WERI-Rb-1 (cell line): ENCODE measurements at regions not wholly inside any gene's neighbourhood (a gene's known extent, or its start where the extent isn't known, plus 50 kb on each side); places are given as distances from the start of the nearest gene placed in this dataset.

Experiments
- DNase-seq: peaks from one replicate; pipeline ENCODE4 v3.0.0-alpha.2; 2020
- H3K27ac ChIP-seq: fragments of 250-450 bp; sonication (Bioruptor Pico); 2 replicates; pipeline ENCODE4 v1.5.1; 2020; ENCODE audit warnings: mild to moderate bottlenecking, moderate library complexity
- H3K27me3 ChIP-seq: fragments of 250-450 bp; sonication (Bioruptor Pico); 2 replicates; pipeline ENCODE4 v1.5.1; 2021; ENCODE audit warnings: mild to moderate bottlenecking, low read depth, moderate library complexity; ENCODE audit not compliant: insufficient read depth, severe bottlenecking
- H3K36me3 ChIP-seq: fragments of 250-450 bp; sonication (Bioruptor Pico); 2 replicates; pipeline ENCODE4 v1.5.1; 2020; ENCODE audit warnings: mild to moderate bottlenecking, moderate library complexity
- H3K4me3 ChIP-seq: 2 replicates; pipeline ENCODE4 v1.5.1; 2011; ENCODE audit warnings: low read depth, mild to moderate bottlenecking, control low read depth, low read length
- H3K9me3 ChIP-seq: fragments of 250-450 bp; sonication (Bioruptor Pico); 2 replicates; pipeline ENCODE4 v1.5.1; 2021; ENCODE audit warnings: mild to moderate bottlenecking, moderate library complexity; ENCODE audit not compliant: severe bottlenecking
- CTCF ChIP-seq: IDR thresholded peaks from 2 replicates; pipeline ENCODE4 v1.5.1; 2011; ENCODE audit warnings: low read depth, mild to moderate bottlenecking, control low read depth, inconsistent platforms, low read length

- H3K9me3 ChIP-seq, result peaks cover 3% of the 10 kb centered on the region
- peak; percentile 65 for TF ChIP-seq CTCF
- peaks cover 97% of the 10 kb centered on the region for H3K27me3 ChIP-seq
- H3K27ac ChIP-seq, result no peak overlapping the region
- no peak overlapping the region for H3K4me3 ChIP-seq
- DNase-seq, result peak; percentile 31
- no peaks in the 10 kb centered on the region for H3K36me3 ChIP-seq
These were observed 101.9 kb downstream of the FOXI3 start for GRCh38 chr2:88350331-88351248.

- Histone ChIP-seq H3K9me3 (peaks cover 3% of the 10 kb centered on the region), H3K27ac (no peak overlapping the region)
- TF ChIP-seq CTCF, result no peak
These were observed 106.7 kb downstream of the FOXI3 start for GRCh38 chr2:88345842-88346241.

GRCh38 chr2:88342749-88343148, 109.7 kb downstream of the FOXI3 start:
- no peak overlapping the region for H3K27ac ChIP-seq

More at GRCh38 chr2:88345842-88346241, 106.7 kb downstream of the FOXI3 start:
- Histone ChIP-seq H3K27me3 (peaks cover 61% of the 10 kb centered on the region), H3K4me3 (no peak overlapping the region), H3K36me3 (no peaks in the 10 kb centered on the region)
- DNase-seq, result no peak

GRCh38 chr2:88334418-88334817, 118.1 kb downstream of the FOXI3 start:
- no peak overlapping the region for H3K4me3 ChIP-seq
- peaks cover 89% of the 10 kb centered on the region for H3K27me3 ChIP-seq
- DNase-seq, result no peak
- no peak overlapping the region for H3K27ac ChIP-seq
- H3K9me3 ChIP-seq, result no peaks in the 10 kb centered on the region
- TF ChIP-seq CTCF, result no peak
- no peaks in the 10 kb centered on the region for H3K36me3 ChIP-seq

More at GRCh38 chr2:88342749-88343148, 109.7 kb downstream of the FOXI3 start:
- H3K9me3 ChIP-seq, result no peaks in the 10 kb centered on the region
- DNase-seq, result no peak
- no peaks in the 10 kb centered on the region for H3K36me3 ChIP-seq
- peaks cover 53% of the 10 kb centered on the region for H3K27me3 ChIP-seq
- TF ChIP-seq CTCF, result no peak
- no peak overlapping the region for H3K4me3 ChIP-seq

GRCh38 chr2:88331239-88331638, 121.3 kb downstream of the FOXI3 start:
- H3K27ac ChIP-seq, result no peak overlapping the region

More at GRCh38 chr2:88331239-88331638, 121.3 kb downstream of the FOXI3 start:
- Histone ChIP-seq H3K9me3 (no peaks in the 10 kb centered on the region), H3K27me3 (peaks cover 84% of the 10 kb centered on the region), H3K36me3 (no peaks in the 10 kb centered on the region), H3K4me3 (no peak overlapping the region)
- no peak for TF ChIP-seq CTCF
- no peak for DNase-seq
